GF-D8 (cell line): ENCODE measurements at regions not wholly inside any gene's neighbourhood (a gene's known extent, or its start where the extent isn't known, plus 50 kb on each side); places are given as distances from the start of the nearest gene placed in this dataset.
"Not testable (repeated sequence)": the region's sequence is repeated elsewhere in the genome, so short reads cannot be mapped to it uniquely, and the experiment has no call there.

ENCODE experiments used
- DNase-seq: peaks from one replicate; lab custom pipeline; 2025; lab: John Stamatoyannopoulos, UW

GRCh38 chr10:53432035-53432434 is 659.5 kb upstream of the MBL2 start:
- no peak for DNase-seq

GRCh38 chr10:53430974-53431373 is 658.4 kb upstream of the MBL2 start:
- no peak for DNase-seq

- DNase-seq = no peak
Measured at GRCh38 chr10:53430127-53430891, 657.7 kb upstream of the MBL2 start.

GRCh38 chr10:53422223-53422888 is 649.8 kb upstream of the MBL2 start:
- no peak for DNase-seq

DNA sequence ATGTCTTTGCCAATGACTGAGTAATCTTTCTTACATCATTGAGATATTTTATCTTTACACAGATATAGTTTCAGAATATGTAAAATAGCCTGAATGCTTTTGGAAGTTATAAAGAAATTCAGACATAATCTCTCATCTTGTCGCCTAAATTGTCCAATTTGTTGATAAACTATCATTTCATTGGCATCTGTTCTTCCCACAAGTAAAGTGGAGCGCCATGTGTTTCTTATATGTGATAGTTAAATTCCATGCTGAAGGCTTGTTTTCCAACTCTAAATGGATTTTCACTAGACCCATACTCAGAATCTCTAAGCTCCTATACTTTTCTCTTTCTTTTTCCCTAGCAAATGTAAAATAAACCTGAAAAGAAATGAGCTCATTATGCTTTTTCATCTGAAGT is 640.1 kb upstream of the MBL2 start:
- DNase-seq = no peak

DNA sequence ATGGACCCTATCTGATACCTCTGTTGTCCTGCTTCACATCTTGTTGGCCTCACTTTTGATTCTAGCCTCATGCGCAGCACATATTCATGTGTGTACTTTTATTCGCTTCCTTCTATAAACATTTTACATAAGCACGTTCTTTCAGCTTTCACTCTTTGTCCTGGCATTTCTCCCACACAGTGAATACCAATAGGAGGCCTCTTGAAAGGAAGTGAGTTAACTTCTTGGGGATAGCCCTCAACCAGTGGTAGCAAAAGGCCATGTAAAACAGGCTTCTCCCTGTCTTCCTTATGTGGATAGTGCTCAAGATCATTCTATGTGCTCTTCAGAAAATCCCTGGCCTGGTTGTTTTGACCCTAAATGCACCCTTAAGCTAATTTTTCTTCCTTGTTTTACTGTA is 633.9 kb upstream of the MBL2 start:
- no peak for DNase-seq

DNA sequence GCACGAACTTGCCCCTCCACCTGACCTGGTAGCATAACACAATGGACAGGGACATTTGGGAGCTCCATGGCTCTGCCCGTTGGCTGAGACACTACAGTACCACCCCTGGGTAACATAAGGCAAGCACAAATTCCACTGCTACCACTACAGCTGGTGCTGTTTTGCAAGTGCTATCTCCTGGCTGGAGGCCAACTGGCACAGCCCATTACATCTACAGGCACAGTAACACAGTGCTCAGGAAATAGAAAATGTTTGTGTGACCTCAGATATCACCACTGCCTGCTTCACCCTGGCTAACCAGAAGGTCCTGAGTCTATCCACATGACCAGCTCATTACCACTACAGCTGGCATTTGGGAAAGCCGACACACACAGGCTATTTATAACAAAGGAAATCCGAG is 631.1 kb upstream of the MBL2 start:
- DNase-seq = no peak

GRCh38 chr10:53402594-53402993 is 630.0 kb upstream of the MBL2 start:
- no peak for DNase-seq

DNA sequence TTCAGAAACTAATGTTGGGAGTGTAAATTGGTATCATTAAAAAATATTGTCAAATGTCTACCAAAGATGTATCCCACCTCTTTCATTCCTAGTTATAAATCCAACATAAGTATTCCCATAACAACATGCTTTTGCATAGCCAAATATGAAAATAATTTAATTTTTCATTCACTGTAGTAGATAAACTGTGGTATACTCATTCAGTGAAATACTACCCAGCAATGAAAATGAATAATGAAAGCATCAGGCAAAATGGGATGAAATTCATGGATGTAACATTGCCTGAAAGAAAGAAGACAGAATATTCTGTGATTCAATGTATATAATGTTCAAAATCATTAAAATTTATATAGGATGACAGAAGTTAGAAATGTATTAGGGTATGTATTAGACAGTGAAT is 629.0 kb upstream of the MBL2 start:
- DNase-seq = no peak

DNA sequence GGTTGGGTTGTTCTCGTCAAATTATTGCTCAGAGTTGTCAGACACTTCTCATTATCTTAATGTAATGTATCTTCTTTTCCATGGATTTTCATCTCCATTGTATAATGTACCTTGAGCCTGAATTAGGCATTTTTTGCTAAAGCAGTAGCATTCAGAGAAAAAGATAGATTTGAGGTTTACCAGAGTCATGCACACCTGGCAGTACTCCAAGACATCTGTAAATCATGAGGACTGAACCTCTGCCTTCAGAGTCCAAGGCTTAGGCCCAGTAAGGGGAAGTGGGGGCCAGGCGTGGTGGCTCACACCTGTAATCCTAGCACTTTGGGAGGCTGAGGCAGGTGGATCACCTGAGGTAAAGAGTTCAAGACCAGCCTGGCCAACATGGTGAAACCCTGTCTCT is 624.3 kb upstream of the MBL2 start:
- DNase-seq = no peak

GRCh38 chr10:53395449-53395848 is 622.9 kb upstream of the MBL2 start:
- DNase-seq = no peak

DNA sequence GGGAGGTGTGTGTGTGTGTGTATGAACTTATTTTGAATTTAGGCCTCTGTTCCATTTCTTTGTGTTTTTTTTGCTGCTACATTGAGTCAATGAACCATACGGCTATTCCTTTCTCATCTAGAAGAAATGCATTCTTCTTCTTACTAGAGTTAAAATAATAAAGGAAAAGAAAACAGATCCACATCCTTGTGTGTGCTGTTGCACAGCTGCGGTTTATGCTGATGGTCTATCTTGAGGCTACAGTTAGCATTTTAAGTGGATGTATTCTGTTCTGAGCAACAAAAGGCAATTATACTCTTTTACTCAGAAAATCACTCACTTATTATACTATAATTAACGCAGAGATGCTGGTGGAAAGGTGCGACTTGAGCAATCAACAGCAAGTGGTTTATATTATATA is 615.0 kb upstream of the MBL2 start:
- no peak for DNase-seq

GRCh38 chr10:53382543-53382942 is 610.0 kb upstream of the MBL2 start:
- no peak for DNase-seq

- DNase-seq = no peak
Measured at GRCh38 chr10:53379956-53380355, 607.4 kb upstream of the MBL2 start.

DNA sequence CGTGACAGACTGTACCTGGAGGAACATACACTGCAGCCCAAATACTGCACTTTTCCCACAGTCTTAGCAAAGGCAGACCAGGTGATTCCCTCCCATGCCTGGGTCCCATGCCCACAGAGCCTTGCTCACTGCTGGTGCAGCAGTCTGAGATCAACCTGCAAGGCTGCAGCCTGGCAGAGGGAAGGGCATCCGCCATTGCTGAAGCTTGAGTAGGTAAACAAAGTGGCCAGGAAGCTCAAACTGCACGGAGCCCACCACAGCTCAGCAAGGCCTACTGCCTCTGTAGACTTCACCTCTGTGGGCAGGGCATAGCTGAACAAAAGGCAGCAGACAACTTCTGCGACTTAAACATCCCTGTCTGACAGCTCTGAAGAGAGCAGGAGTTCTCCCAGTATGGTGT is 597.8 kb upstream of the MBL2 start:
- DNase-seq = no peak

- no peak for DNase-seq
Measured at GRCh38 chr10:53361936-53362335, 589.4 kb upstream of the MBL2 start.

- no peak for DNase-seq
Measured at GRCh38 chr10:53361281-53361680, 588.7 kb upstream of the MBL2 start.

DNA sequence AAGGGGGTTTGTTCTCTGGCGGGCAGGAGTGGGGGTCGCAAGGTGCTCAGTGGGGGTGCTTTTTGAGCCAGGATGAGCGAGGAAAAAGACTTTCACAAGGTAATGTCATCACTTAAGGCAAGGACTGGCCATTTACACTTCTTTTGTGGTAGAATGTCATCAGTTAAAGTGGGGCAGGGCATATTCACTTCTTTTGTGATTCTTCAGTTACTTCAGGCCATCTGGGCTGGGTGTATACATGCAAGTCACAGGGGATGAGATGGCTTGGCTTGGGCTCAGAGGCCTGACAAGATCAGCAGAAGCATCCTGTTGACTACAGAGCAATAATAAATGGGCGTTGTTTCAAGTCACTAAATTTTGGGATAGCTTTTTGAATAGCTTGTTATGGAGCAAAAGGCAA is 586.4 kb upstream of the MBL2 start:
- not testable (repeated sequence) for DNase-seq

GRCh38 chr10:53358536-53358935 is 586.0 kb upstream of the MBL2 start:
- no peak for DNase-seq

- DNase-seq = no peak
Measured at GRCh38 chr10:53357587-53357986, 585.0 kb upstream of the MBL2 start.

- DNase-seq = no peak
Measured at GRCh38 chr10:53356616-53357349, 584.2 kb upstream of the MBL2 start.

GRCh38 chr10:53342531-53342930 is 569.9 kb upstream of the MBL2 start:
- DNase-seq = not testable (repeated sequence)

DNA sequence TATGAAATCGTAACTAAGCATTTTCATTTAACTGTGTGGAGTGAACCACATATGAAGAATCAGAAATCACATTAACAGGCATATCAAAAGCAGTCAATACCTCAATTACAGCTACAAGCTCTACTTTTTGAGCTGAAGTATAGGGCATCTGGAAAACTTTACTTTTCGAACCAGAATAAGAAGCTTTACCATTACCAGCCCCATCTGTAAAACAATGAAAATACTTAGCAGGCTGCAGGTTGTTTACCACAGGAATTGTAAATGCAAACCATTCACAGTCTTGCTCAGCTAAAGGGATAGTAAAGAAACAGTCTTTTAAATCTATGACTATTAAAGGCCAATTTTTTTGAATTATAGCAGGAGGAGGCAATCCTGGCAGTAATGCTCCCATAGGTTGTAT is 565.6 kb upstream of the MBL2 start:
- not testable (repeated sequence) for DNase-seq
